ENCODE measurements at regions not wholly inside any gene's neighbourhood (a gene's known extent, or its start where the extent isn't known, plus 50 kb on each side); places are given as distances from the start of the nearest gene placed in this dataset.

DNA sequence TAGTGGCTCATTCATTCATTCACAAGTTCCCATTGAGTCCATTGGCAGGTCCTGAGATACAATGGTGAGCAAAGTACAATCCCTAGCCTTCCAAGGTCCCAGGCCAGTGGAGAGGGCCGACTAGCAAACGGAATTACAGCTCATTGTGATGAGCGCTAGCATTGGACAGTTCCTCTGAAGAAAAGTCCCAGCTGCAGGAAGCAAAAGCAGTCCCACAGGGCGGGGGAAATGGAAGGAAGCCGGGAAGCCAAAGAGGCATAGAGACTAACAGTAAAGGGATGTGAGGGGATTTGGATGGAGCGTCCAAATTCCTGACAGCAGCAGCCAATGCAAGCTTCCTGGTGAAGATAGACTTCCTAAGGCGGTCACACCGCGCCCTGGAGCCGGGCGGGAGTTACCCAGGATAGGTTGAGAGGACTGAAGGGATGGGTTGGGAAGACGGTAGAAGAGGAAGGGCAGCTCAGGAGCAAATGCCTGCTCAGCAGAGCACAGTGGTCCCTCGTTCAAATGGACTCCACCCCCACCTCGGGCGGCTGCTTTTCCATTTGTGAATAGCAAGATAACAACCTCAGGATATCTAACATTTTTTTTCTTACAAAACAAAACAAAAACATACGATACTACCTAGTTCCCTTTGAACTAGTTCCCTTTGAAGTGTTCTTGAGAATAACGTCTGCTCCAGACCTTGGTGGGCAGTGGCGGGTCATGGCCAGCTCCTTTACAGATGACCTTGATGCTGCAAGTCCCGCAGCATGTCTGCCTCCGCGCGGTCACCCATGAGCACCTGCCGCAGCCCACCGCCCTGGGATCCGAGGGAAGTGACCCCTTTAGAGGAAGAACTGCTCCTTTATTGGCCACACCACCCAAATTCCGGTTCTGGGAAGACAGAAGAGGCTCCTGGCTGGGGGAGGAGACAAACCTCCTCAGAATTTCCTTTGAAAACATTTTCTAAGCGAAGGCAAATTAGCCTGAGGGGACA, 132.9 kb downstream of the RASSF10 start:
- H3K36me3 ChIP-seq (ENCODE audit: insufficient read depth, insufficient read length, low read length): no peaks in the 10 kb centered on the region
- H3K4me1 ChIP-seq (ENCODE audit: insufficient read depth, insufficient read length): no peaks in the 10 kb centered on the region
- DNase-seq (ENCODE audit: low read depth, low spot score): no peak
- TF ChIP-seq ZNF274 (IDR thresholded peaks at IDR 0.05; ENCODE audit: low read depth, low read length) (no peak), YY1 (IDR thresholded peaks at IDR 0.05; ENCODE audit: insufficient read depth, insufficient read length) (no peak), SUZ12 (IDR thresholded peaks at IDR 0.05; ENCODE audit: extremely low read depth, insufficient read depth, insufficient read length) (no peak)
- H3K9me3 ChIP-seq (ENCODE audit: insufficient read depth, low read length): no peaks in the 10 kb centered on the region
- no peak overlapping the region for H3K9ac ChIP-seq (ENCODE audit: insufficient read length, low read depth)
- H3K27me3 ChIP-seq (ENCODE audit: insufficient read depth, insufficient read length): no peaks in the 10 kb centered on the region
- no peak overlapping the region for H3K4me3 ChIP-seq (ENCODE audit: insufficient read length, low read depth)

DNA sequence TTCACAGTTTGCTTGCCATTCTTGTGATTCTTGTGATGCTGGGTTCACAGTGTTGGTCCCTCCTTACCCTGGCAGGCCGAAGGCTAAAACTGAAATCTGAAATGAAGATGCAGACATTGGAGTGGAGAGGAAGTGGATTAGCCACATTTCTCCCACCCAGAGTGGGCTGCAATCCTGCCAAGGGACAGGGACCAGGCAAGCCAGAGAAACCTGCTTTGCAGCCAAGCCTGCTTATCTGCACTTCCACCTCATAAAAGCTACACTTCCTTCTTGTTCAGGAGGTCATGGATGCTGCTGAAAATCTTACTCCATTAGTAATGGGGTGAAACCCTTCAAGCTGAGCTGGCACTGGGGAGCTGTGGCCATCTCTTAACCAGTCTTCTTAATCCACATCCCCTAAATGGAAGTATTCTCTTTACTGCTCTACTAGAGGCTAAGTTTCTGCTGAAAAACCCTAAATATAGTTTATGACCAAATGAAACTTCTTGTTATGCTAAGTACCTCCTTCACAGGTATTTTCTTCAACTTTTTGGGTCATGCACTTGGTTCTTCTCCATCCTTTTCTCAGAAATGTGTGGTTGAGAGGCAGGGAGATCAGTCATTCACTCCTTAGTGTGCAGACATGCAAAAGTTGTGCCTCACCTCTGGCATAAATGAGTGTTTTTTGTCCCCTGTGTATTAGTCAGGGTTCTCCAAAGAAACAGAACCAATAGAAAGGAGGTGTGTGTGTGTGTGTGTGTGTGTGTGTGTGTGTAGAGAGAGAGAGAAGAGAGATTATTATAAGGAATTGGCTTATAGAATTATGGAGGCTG, 133.9 kb upstream of the BMAL1 start:
- TF ChIP-seq YY1 (IDR thresholded peaks at IDR 0.05; ENCODE audit: insufficient read depth, insufficient read length): no peak
- TF ChIP-seq ZNF274 (IDR thresholded peaks at IDR 0.05; ENCODE audit: low read depth, low read length): no peak
- TF ChIP-seq SUZ12 (IDR thresholded peaks at IDR 0.05; ENCODE audit: extremely low read depth, insufficient read depth, insufficient read length): no peak
- no peak overlapping the region for H3K9ac ChIP-seq (ENCODE audit: insufficient read length, low read depth)
- no peaks in the 10 kb centered on the region for H3K27me3 ChIP-seq (ENCODE audit: insufficient read depth, insufficient read length)
- no peak for DNase-seq (ENCODE audit: low read depth, low spot score)
- no peaks in the 10 kb centered on the region for H3K36me3 ChIP-seq (ENCODE audit: insufficient read depth, insufficient read length, low read length)
- H3K4me3 ChIP-seq (ENCODE audit: insufficient read length, low read depth): no peak overlapping the region
- no peaks in the 10 kb centered on the region for H3K4me1 ChIP-seq (ENCODE audit: insufficient read depth, insufficient read length)
- H3K9me3 ChIP-seq (ENCODE audit: insufficient read depth, low read length): no peaks in the 10 kb centered on the region

- Histone ChIP-seq H3K27me3 (ENCODE audit: insufficient read depth, insufficient read length) (no peaks in the 10 kb centered on the region), H3K4me3 (ENCODE audit: insufficient read length, low read depth) (no peak overlapping the region), H3K36me3 (ENCODE audit: insufficient read depth, insufficient read length, low read length) (no peaks in the 10 kb centered on the region), H3K9me3 (ENCODE audit: insufficient read depth, low read length) (no peaks in the 10 kb centered on the region), H3K9ac (ENCODE audit: insufficient read length, low read depth) (no peak overlapping the region), H3K4me1 (ENCODE audit: insufficient read depth, insufficient read length) (no peaks in the 10 kb centered on the region)
- TF ChIP-seq ZNF274 (IDR thresholded peaks at IDR 0.05; ENCODE audit: low read depth, low read length): no peak
- TF ChIP-seq SUZ12 (IDR thresholded peaks at IDR 0.05; ENCODE audit: extremely low read depth, insufficient read depth, insufficient read length): no peak
- no peak for TF ChIP-seq YY1 (IDR thresholded peaks at IDR 0.05; ENCODE audit: insufficient read depth, insufficient read length)
- no peak for DNase-seq (ENCODE audit: low read depth, low spot score)
Observed at GRCh38 chr11:13145461-13145860, 132.1 kb upstream of the BMAL1 start.

GRCh38 chr11:13149991-13150390, 127.6 kb upstream of the BMAL1 start:
- Histone ChIP-seq H3K27me3 (ENCODE audit: insufficient read depth, insufficient read length) (no peaks in the 10 kb centered on the region), H3K9me3 (ENCODE audit: insufficient read depth, low read length) (no peaks in the 10 kb centered on the region), H3K4me3 (ENCODE audit: insufficient read length, low read depth) (no peak overlapping the region), H3K9ac (ENCODE audit: insufficient read length, low read depth) (no peak overlapping the region), H3K4me1 (ENCODE audit: insufficient read depth, insufficient read length) (no peaks in the 10 kb centered on the region), H3K36me3 (ENCODE audit: insufficient read depth, insufficient read length, low read length) (no peaks in the 10 kb centered on the region)
- TF ChIP-seq SUZ12 (IDR thresholded peaks at IDR 0.05; ENCODE audit: extremely low read depth, insufficient read depth, insufficient read length) (no peak), YY1 (IDR thresholded peaks at IDR 0.05; ENCODE audit: insufficient read depth, insufficient read length) (no peak), ZNF274 (IDR thresholded peaks at IDR 0.05; ENCODE audit: low read depth, low read length) (no peak)
- DNase-seq (ENCODE audit: low read depth, low spot score): no peak

DNA sequence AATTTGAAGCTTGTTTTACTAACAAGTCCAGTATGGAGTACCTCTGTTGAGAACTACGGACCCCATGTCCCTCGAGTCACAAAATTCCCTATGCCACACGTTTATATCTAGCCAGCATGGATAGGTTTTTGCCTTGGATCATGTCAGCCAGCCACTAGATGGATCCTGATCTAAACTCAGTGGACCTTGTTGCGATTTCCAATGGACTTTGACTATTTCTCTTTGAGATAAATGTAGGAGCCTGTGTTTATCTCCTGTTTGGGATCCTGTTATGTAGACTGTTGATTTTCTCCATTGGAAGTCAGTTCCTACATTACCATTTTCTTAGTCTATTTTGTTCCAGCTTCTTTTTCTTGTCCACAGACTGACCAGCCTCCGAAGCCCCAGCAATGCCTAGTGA, 127.1 kb upstream of the BMAL1 start:
- H3K27me3 ChIP-seq (ENCODE audit: insufficient read depth, insufficient read length): no peaks in the 10 kb centered on the region
- H3K4me3 ChIP-seq (ENCODE audit: insufficient read length, low read depth): no peak overlapping the region
- H3K4me1 ChIP-seq (ENCODE audit: insufficient read depth, insufficient read length): no peaks in the 10 kb centered on the region
- TF ChIP-seq YY1 (IDR thresholded peaks at IDR 0.05; ENCODE audit: insufficient read depth, insufficient read length) (no peak), ZNF274 (IDR thresholded peaks at IDR 0.05; ENCODE audit: low read depth, low read length) (no peak), SUZ12 (IDR thresholded peaks at IDR 0.05; ENCODE audit: extremely low read depth, insufficient read depth, insufficient read length) (no peak)
- no peak for DNase-seq (ENCODE audit: low read depth, low spot score)
- H3K36me3 ChIP-seq (ENCODE audit: insufficient read depth, insufficient read length, low read length): no peaks in the 10 kb centered on the region
- H3K9me3 ChIP-seq (ENCODE audit: insufficient read depth, low read length): no peaks in the 10 kb centered on the region
- H3K9ac ChIP-seq (ENCODE audit: insufficient read length, low read depth): no peak overlapping the region

GRCh38 chr11:13152264-13152663, 125.3 kb upstream of the BMAL1 start:
- no peaks in the 10 kb centered on the region for H3K36me3 ChIP-seq (ENCODE audit: insufficient read depth, insufficient read length, low read length)
- H3K9ac ChIP-seq (ENCODE audit: insufficient read length, low read depth): no peak overlapping the region
- no peak for TF ChIP-seq YY1 (IDR thresholded peaks at IDR 0.05; ENCODE audit: insufficient read depth, insufficient read length)
- TF ChIP-seq ZNF274 (IDR thresholded peaks at IDR 0.05; ENCODE audit: low read depth, low read length): no peak
- TF ChIP-seq SUZ12 (IDR thresholded peaks at IDR 0.05; ENCODE audit: extremely low read depth, insufficient read depth, insufficient read length): no peak
- H3K4me3 ChIP-seq (ENCODE audit: insufficient read length, low read depth): no peak overlapping the region
- no peaks in the 10 kb centered on the region for H3K27me3 ChIP-seq (ENCODE audit: insufficient read depth, insufficient read length)
- DNase-seq (ENCODE audit: low read depth, low spot score): no peak
- no peaks in the 10 kb centered on the region for H3K9me3 ChIP-seq (ENCODE audit: insufficient read depth, low read length)
- no peaks in the 10 kb centered on the region for H3K4me1 ChIP-seq (ENCODE audit: insufficient read depth, insufficient read length)
